ENCODE measurements at regions not wholly inside any gene's neighbourhood (a gene's known extent, or its start where the extent isn't known, plus 50 kb on each side); places are given as distances from the start of the nearest gene placed in this dataset.

- no peaks in the 10 kb centered on the region for H3K36me3 Mint-ChIP-seq (ENCODE audit: low read depth, unreplicated experiment)
- H3K27ac Mint-ChIP-seq (ENCODE audit: unreplicated experiment), result no peak overlapping the region
- H3K27me3 Mint-ChIP-seq (ENCODE audit: unreplicated experiment), result peaks cover 3% of the 10 kb centered on the region
- TF ChIP-seq CTCF (IDR thresholded peaks at IDR 0.05; ENCODE audit: unreplicated experiment), result peak; percentile 70
- H3K9me3 Mint-ChIP-seq (ENCODE audit: unreplicated experiment), result no peaks in the 10 kb centered on the region
- peaks cover 7% of the 10 kb centered on the region for H3K4me1 Mint-ChIP-seq (ENCODE audit: unreplicated experiment)
- DNase-seq (ENCODE audit: low spot score), result peak; percentile 25
- H3K4me3 Mint-ChIP-seq (ENCODE audit: unreplicated experiment), result no peak overlapping the region
Measured at GRCh38 chr1:30232288-30232899, 491.0 kb downstream of the MATN1 start.

GRCh38 chr1:30229960-30230359 is 493.4 kb downstream of the MATN1 start:
- no peak for TF ChIP-seq CTCF (IDR thresholded peaks at IDR 0.05; ENCODE audit: unreplicated experiment)
- Mint-ChIP-seq H3K36me3 (ENCODE audit: low read depth, unreplicated experiment) (no peaks in the 10 kb centered on the region), H3K27me3 (ENCODE audit: unreplicated experiment) (peaks cover 4% of the 10 kb centered on the region), H3K4me1 (ENCODE audit: unreplicated experiment) (peaks cover 7% of the 10 kb centered on the region), H3K4me3 (ENCODE audit: unreplicated experiment) (no peak overlapping the region), H3K27ac (ENCODE audit: unreplicated experiment) (no peak overlapping the region), H3K9me3 (ENCODE audit: unreplicated experiment) (no peaks in the 10 kb centered on the region)
- no peak for DNase-seq (ENCODE audit: low spot score)

GRCh38 chr1:30229557-30229956 is 493.8 kb downstream of the MATN1 start:
- Mint-ChIP-seq H3K27ac (ENCODE audit: unreplicated experiment) (no peak overlapping the region), H3K4me1 (ENCODE audit: unreplicated experiment) (peaks cover 7% of the 10 kb centered on the region), H3K4me3 (ENCODE audit: unreplicated experiment) (no peak overlapping the region), H3K27me3 (ENCODE audit: unreplicated experiment) (peaks cover 5% of the 10 kb centered on the region), H3K9me3 (ENCODE audit: unreplicated experiment) (no peaks in the 10 kb centered on the region), H3K36me3 (ENCODE audit: low read depth, unreplicated experiment) (no peaks in the 10 kb centered on the region)
- no peak for TF ChIP-seq CTCF (IDR thresholded peaks at IDR 0.05; ENCODE audit: unreplicated experiment)
- DNase-seq (ENCODE audit: low spot score), result no peak

GRCh38 chr1:30226648-30227047 is 496.7 kb downstream of the MATN1 start:
- no peak for DNase-seq (ENCODE audit: low spot score)
- Mint-ChIP-seq H3K36me3 (ENCODE audit: low read depth, unreplicated experiment) (no peaks in the 10 kb centered on the region), H3K4me1 (ENCODE audit: unreplicated experiment) (no peaks in the 10 kb centered on the region)

More at GRCh38 chr1:30226648-30227047, 496.7 kb downstream of the MATN1 start:
- Mint-ChIP-seq H3K27ac (ENCODE audit: unreplicated experiment) (no peak overlapping the region), H3K9me3 (ENCODE audit: unreplicated experiment) (no peaks in the 10 kb centered on the region), H3K4me3 (ENCODE audit: unreplicated experiment) (no peak overlapping the region), H3K27me3 (ENCODE audit: unreplicated experiment) (peaks cover 4% of the 10 kb centered on the region)
- TF ChIP-seq CTCF (IDR thresholded peaks at IDR 0.05; ENCODE audit: unreplicated experiment), result no peak

All from endothelial cell (in vitro differentiated cells).